Astrocyte (in vitro differentiated cells and primary cell): ENCODE measurements at regions not wholly inside any gene's neighbourhood (a gene's known extent, or its start where the extent isn't known, plus 50 kb on each side); places are given as distances from the start of the nearest gene placed in this dataset.

ENCODE experiments used
- DNase-seq: peaks from one replicate; pipeline ENCODE4 v3.0.0-alpha.2; 2010; ENCODE audit warnings: low read depth
- FAIRE-seq: peaks from 2 replicates; lab custom pipeline; 2011; peaks lifted over from hg19 to GRCh38; lab: Jason Lieb, UNC
- H2AFZ ChIP-seq: 2 replicates; pipeline ENCODE4 v1.6.0; 2012; ENCODE audit warnings: low read depth, low read length, inconsistent platforms
- H3K27ac ChIP-seq: 2 replicates; pipeline ENCODE4 v1.5.1; 2011; ENCODE audit warnings: low read depth, low read length, inconsistent platforms
- H3K27me3 ChIP-seq: 2 replicates; pipeline ENCODE4 v1.6.0; 2011; ENCODE audit warnings: low read length, inconsistent platforms; ENCODE audit not compliant: insufficient read depth
- H3K36me3 ChIP-seq: 2 replicates; pipeline ENCODE4 v1.5.1; 2011; ENCODE audit warnings: low read length, inconsistent platforms; ENCODE audit not compliant: insufficient read depth
- H3K4me1 ChIP-seq: 2 replicates; pipeline ENCODE4 v1.5.1; 2011; ENCODE audit warnings: low read length, inconsistent platforms; ENCODE audit not compliant: insufficient read depth
- H3K4me2 ChIP-seq: 2 replicates; pipeline ENCODE4 v1.6.0; 2012; ENCODE audit warnings: low read length, inconsistent platforms
- H3K4me3 ChIP-seq: 2 replicates; pipeline ENCODE4 v1.5.1; 2011; ENCODE audit warnings: low read depth, mild to moderate bottlenecking, low read length, inconsistent platforms; ENCODE audit not compliant: insufficient read depth
- H3K79me2 ChIP-seq: 2 replicates; pipeline ENCODE4 v1.6.0; 2012; ENCODE audit warnings: mild to moderate bottlenecking, low read length, inconsistent platforms; ENCODE audit not compliant: insufficient read depth
- H3K9ac ChIP-seq: 2 replicates; pipeline ENCODE4 v1.6.0; 2012; ENCODE audit warnings: mild to moderate bottlenecking, low read length, inconsistent platforms
- H3K9me3 ChIP-seq: 2 replicates; pipeline ENCODE4 v1.5.1; 2012; ENCODE audit warnings: low read depth, mild to moderate bottlenecking, low read length, inconsistent platforms; ENCODE audit not compliant: insufficient read depth
- H4K20me1 ChIP-seq: 2 replicates; pipeline ENCODE4 v1.6.0; 2012; ENCODE audit warnings: low read length, inconsistent platforms; ENCODE audit not compliant: insufficient read depth
- H3K27ac Mint-ChIP-seq: one replicate; pipeline ENCODE4 v1.8.0; 2021; ENCODE audit warnings: mild to moderate bottlenecking, mixed read lengths; ENCODE audit not compliant: unreplicated experiment
- H3K27me3 Mint-ChIP-seq: one replicate; pipeline ENCODE4 v1.8.0; 2021; ENCODE audit warnings: low read depth, mixed read lengths; ENCODE audit not compliant: unreplicated experiment
- H3K36me3 Mint-ChIP-seq: one replicate; pipeline ENCODE4 v1.8.0; 2021; ENCODE audit warnings: low read depth, mixed read lengths; ENCODE audit not compliant: unreplicated experiment
- H3K4me1 Mint-ChIP-seq: one replicate; pipeline ENCODE4 v1.8.0; 2021; ENCODE audit warnings: low read depth, mixed read lengths; ENCODE audit not compliant: unreplicated experiment
- H3K4me3 Mint-ChIP-seq: one replicate; pipeline ENCODE4 v1.8.0; 2021; ENCODE audit warnings: mild to moderate bottlenecking, moderate library complexity, mixed read lengths; ENCODE audit not compliant: unreplicated experiment
- H3K9me3 Mint-ChIP-seq: one replicate; pipeline ENCODE4 v1.8.0; 2021; ENCODE audit warnings: mild to moderate bottlenecking, mixed read lengths; ENCODE audit not compliant: unreplicated experiment
- CTCF ChIP-seq: IDR thresholded peaks from 2 replicates; pipeline ENCODE4 v1.5.1; 2011; ENCODE audit warnings: low read depth, mild to moderate bottlenecking, inconsistent platforms, low read length, moderate library complexity; ENCODE audit not compliant: insufficient read depth
- EZH2 ChIP-seq: IDR thresholded peaks from 2 replicates; pipeline ENCODE4 v1.6.1; 2012; ENCODE audit warnings: mild to moderate bottlenecking, low read length, inconsistent platforms; ENCODE audit not compliant: insufficient read depth

GRCh38 chr2:188819011-188819410 lies 155.2 kb upstream of the COL3A1 start:
- FAIRE-seq = no peak
- no peak overlapping the region for H3K4me2 ChIP-seq
- H2AFZ ChIP-seq = peak overlapping the region; percentile 11

GRCh38 chr2:188819792-188820191 lies 154.4 kb upstream of the COL3A1 start:
- H3K4me2 ChIP-seq = no peak overlapping the region
- H3K9me3 ChIP-seq = no peaks in the 10 kb centered on the region
- peaks cover 15% of the 10 kb centered on the region for H3K4me1 Mint-ChIP-seq
- H4K20me1 ChIP-seq = no peaks in the 10 kb centered on the region
- no peaks in the 10 kb centered on the region for H3K36me3 Mint-ChIP-seq
- H3K27ac ChIP-seq = no peak overlapping the region
- H3K27ac Mint-ChIP-seq = no peak overlapping the region
- no peaks in the 10 kb centered on the region for H3K27me3 Mint-ChIP-seq
- no peaks in the 10 kb centered on the region for H3K9me3 Mint-ChIP-seq
- H3K4me1 ChIP-seq = no peaks in the 10 kb centered on the region
- DNase-seq (peak; percentile 83), FAIRE-seq (no peak)
- no peak for TF ChIP-seq EZH2
- TF ChIP-seq CTCF = no peak
- H3K27me3 ChIP-seq = no peaks in the 10 kb centered on the region
- no peak overlapping the region for H3K4me3 ChIP-seq
- no peaks in the 10 kb centered on the region for H3K79me2 ChIP-seq
- no peak overlapping the region for H3K4me3 Mint-ChIP-seq
- H3K9ac ChIP-seq = no peak overlapping the region
- H2AFZ ChIP-seq = peak overlapping the region; percentile 11
- H3K36me3 ChIP-seq = no peaks in the 10 kb centered on the region

More at GRCh38 chr2:188819011-188819410, 155.2 kb upstream of the COL3A1 start:
- no peak overlapping the region for H3K4me3 ChIP-seq
- Mint-ChIP-seq H3K27ac (no peak overlapping the region), H3K4me1 (peaks cover 17% of the 10 kb centered on the region), H3K9me3 (no peaks in the 10 kb centered on the region), H3K27me3 (no peaks in the 10 kb centered on the region), H3K36me3 (no peaks in the 10 kb centered on the region), H3K4me3 (no peak overlapping the region)
- H3K9me3 ChIP-seq = no peaks in the 10 kb centered on the region
- TF ChIP-seq CTCF = no peak
- no peak for TF ChIP-seq EZH2
- no peak overlapping the region for H3K9ac ChIP-seq
- DNase-seq = no peak
- H3K27me3 ChIP-seq = no peaks in the 10 kb centered on the region
- H4K20me1 ChIP-seq = no peaks in the 10 kb centered on the region
- H3K79me2 ChIP-seq = no peaks in the 10 kb centered on the region
- H3K27ac ChIP-seq = no peak overlapping the region
- H3K4me1 ChIP-seq = no peaks in the 10 kb centered on the region
- no peaks in the 10 kb centered on the region for H3K36me3 ChIP-seq

- H3K9me3 ChIP-seq = no peaks in the 10 kb centered on the region
- H3K4me1 ChIP-seq = no peaks in the 10 kb centered on the region
- H3K4me3 ChIP-seq = no peak overlapping the region
- Mint-ChIP-seq H3K27ac (no peak overlapping the region), H3K9me3 (no peaks in the 10 kb centered on the region), H3K36me3 (no peaks in the 10 kb centered on the region), H3K27me3 (no peaks in the 10 kb centered on the region), H3K4me1 (peaks cover 15% of the 10 kb centered on the region), H3K4me3 (no peak overlapping the region)
- H4K20me1 ChIP-seq = no peaks in the 10 kb centered on the region
- H3K36me3 ChIP-seq = no peaks in the 10 kb centered on the region
- no peak overlapping the region for H3K9ac ChIP-seq
- no peak overlapping the region for H2AFZ ChIP-seq
- TF ChIP-seq CTCF (no peak), EZH2 (no peak)
- DNase-seq (no peak), FAIRE-seq (no peak)
- H3K4me2 ChIP-seq = no peak overlapping the region
- no peak overlapping the region for H3K27ac ChIP-seq
- H3K27me3 ChIP-seq = no peaks in the 10 kb centered on the region
- H3K79me2 ChIP-seq = no peaks in the 10 kb centered on the region
Measured at GRCh38 chr2:188820576-188820975, 153.6 kb upstream of the COL3A1 start.
